Fibroblast of villous mesenchyme (primary cell): ENCODE measurements at regions not wholly inside any gene's neighbourhood (a gene's known extent, or its start where the extent isn't known, plus 50 kb on each side); places are given as distances from the start of the nearest gene placed in this dataset.
"Not testable (repeated sequence)": the region's sequence is repeated elsewhere in the genome, so short reads cannot be mapped to it uniquely, and the experiment has no call there.

Experiments
- DNase-seq: peaks from one replicate; pipeline ENCODE4 v3.0.0-alpha.2; 2010; ENCODE audit warnings: low read depth
- H3K4me3 ChIP-seq: 2 replicates; pipeline ENCODE4 v1.5.1; 2011; ENCODE audit warnings: low read depth, mild to moderate bottlenecking, low read length
- CTCF ChIP-seq: IDR thresholded peaks from 2 replicates; pipeline ENCODE4 v1.5.1; 2012; ENCODE audit warnings: low read depth, mild to moderate bottlenecking, low read length; ENCODE audit not compliant: insufficient read depth

GRCh38 chr1:90262286-90262685 lies 267.4 kb downstream of the ZNF326 start:
- DNase-seq = no peak
- TF ChIP-seq CTCF = no peak
- H3K4me3 ChIP-seq = no peak overlapping the region

GRCh38 chr1:90246069-90246468 lies 251.2 kb downstream of the ZNF326 start:
- no peak overlapping the region for H3K4me3 ChIP-seq
- DNase-seq = no peak
- no peak for TF ChIP-seq CTCF

GRCh38 chr1:90236493-90236892 lies 241.6 kb downstream of the ZNF326 start:
- no peak for DNase-seq
- no peak overlapping the region for H3K4me3 ChIP-seq
- no peak for TF ChIP-seq CTCF

- H3K4me3 ChIP-seq = no peak overlapping the region
- no peak for TF ChIP-seq CTCF
- DNase-seq = no peak
These were observed 228.5 kb downstream of the ZNF326 start for GRCh38 chr1:90223401-90223800.

- TF ChIP-seq CTCF = no peak
- H3K4me3 ChIP-seq = no peak overlapping the region
- no peak for DNase-seq
These were observed 226.2 kb downstream of the ZNF326 start for GRCh38 chr1:90220941-90221693.

- no peak for TF ChIP-seq CTCF
- no peak for DNase-seq
- H3K4me3 ChIP-seq = no peak overlapping the region
These were observed 225.6 kb downstream of the ZNF326 start for GRCh38 chr1:90220496-90220895.

GRCh38 chr1:90219166-90219871 lies 224.4 kb downstream of the ZNF326 start:
- not testable (repeated sequence) for H3K4me3 ChIP-seq

More at GRCh38 chr1:90219166-90219871, 224.4 kb downstream of the ZNF326 start:
- DNase-seq = not testable (repeated sequence)
